ENCODE measurements at regions not wholly inside any gene's neighbourhood (a gene's known extent, or its start where the extent isn't known, plus 50 kb on each side); places are given as distances from the start of the nearest gene placed in this dataset.

DNA sequence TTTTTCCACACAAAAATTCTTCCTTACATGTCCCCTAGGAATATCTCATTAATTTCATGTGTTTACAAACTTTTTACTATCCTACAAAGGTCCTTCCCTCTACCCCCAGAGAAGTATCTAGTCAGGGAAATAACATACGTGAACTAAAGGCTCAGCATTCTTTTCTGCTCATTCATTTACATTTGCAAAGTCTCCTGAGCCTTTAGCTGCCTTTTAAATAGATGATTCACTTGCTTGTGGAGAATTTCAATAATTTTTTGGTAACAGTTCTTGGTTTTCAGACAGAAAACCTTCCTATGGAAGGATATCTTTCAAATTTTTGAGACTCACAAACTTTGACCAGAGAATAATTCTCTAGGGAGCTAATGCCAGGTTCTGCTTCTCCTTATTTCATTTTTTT, 81.5 kb upstream of the RMDN2 start:
- TF ChIP-seq, protein P1, sequence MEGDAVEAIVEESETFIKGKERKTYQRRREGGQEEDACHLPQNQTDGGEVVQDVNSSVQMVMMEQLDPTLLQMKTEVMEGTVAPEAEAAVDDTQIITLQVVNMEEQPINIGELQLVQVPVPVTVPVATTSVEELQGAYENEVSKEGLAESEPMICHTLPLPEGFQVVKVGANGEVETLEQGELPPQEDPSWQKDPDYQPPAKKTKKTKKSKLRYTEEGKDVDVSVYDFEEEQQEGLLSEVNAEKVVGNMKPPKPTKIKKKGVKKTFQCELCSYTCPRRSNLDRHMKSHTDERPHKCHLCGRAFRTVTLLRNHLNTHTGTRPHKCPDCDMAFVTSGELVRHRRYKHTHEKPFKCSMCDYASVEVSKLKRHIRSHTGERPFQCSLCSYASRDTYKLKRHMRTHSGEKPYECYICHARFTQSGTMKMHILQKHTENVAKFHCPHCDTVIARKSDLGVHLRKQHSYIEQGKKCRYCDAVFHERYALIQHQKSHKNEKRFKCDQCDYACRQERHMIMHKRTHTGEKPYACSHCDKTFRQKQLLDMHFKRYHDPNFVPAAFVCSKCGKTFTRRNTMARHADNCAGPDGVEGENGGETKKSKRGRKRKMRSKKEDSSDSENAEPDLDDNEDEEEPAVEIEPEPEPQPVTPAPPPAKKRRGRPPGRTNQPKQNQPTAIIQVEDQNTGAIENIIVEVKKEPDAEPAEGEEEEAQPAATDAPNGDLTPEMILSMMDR (IDR thresholded peaks at IDR 0.05), result no peak
- TF ChIP-seq EP300 (IDR thresholded peaks at IDR 0.05; ENCODE audit: low read depth), result no peak

Data from transverse colon (tissue), 3 donors.